Nephron progenitor cell (in vitro differentiated cells): ENCODE measurements at regions not wholly inside any gene's neighbourhood (a gene's known extent, or its start where the extent isn't known, plus 50 kb on each side); places are given as distances from the start of the nearest gene placed in this dataset.
"Not testable (repeated sequence)": the region's sequence is repeated elsewhere in the genome, so short reads cannot be mapped to it uniquely, and the experiment has no call there.

Source experiments
- DNase-seq: peaks from one replicate; pipeline ENCODE4 v3.0.0; 2021
- H3K27ac Mint-ChIP-seq: 2 replicates; pipeline ENCODE4 v1.8.0; 2021; ENCODE audit warnings: mild to moderate bottlenecking, moderate library complexity, mixed read lengths
- H3K27me3 Mint-ChIP-seq: 2 replicates; pipeline ENCODE4 v1.8.0; 2021; ENCODE audit warnings: mild to moderate bottlenecking, low read depth, mixed read lengths; ENCODE audit not compliant: poor library complexity
- H3K36me3 Mint-ChIP-seq: 2 replicates; pipeline ENCODE4 v1.8.0; 2021; ENCODE audit warnings: low read depth, mixed read lengths
- H3K4me1 Mint-ChIP-seq: 2 replicates; pipeline ENCODE4 v1.8.0; 2021; ENCODE audit warnings: mixed read lengths
- H3K4me3 Mint-ChIP-seq: 2 replicates; pipeline ENCODE4 v1.8.0; 2021; ENCODE audit warnings: mild to moderate bottlenecking, moderate library complexity, mixed read lengths
- H3K9me3 Mint-ChIP-seq: 2 replicates; pipeline ENCODE4 v1.8.0; 2021; ENCODE audit warnings: mild to moderate bottlenecking, moderate library complexity, mixed read lengths
- TF ChIP-seq, protein P1 (sequence below): fragments of 200-600 bp; sonication (generic); IDR thresholded peaks from 2 replicates; pipeline ENCODE4 v1.5.0; 2021; ENCODE audit warnings: antibody characterized with exemption

DNA sequence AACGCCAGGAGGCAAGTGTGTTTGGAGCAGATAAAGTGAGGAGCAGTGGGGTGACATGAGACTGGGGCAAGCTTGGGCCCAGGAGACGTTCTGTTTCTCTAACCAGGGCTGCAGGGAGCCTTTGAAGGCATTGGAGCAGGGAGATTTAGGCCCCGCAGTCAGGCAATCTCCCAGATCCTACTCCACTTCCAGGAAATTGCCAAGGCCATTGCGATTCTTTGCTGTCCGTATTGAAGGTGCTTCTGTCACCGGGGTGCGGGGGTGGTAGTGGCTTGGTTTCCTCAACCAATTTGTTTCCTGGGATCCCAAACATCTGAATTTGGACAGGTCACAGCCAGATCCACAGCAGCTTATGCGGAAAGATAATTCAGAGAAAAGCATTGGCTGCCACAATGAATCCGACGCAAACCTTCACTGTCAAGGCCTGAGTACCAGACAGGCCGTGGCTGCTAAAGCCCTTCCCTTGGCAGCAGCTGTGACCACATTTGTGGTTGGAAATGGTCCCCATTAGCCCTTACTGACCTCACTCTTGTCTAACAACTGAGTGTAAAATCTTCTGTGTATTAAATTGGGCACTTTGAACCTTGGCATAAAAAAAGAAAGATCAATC lies 385.6 kb downstream of the PTPRU start:
- Mint-ChIP-seq H3K27ac (no peak overlapping the region), H3K27me3 (peaks cover 27% of the 10 kb centered on the region), H3K4me1 (no peaks in the 10 kb centered on the region), H3K4me3 (no peak overlapping the region), H3K36me3 (no peaks in the 10 kb centered on the region), H3K9me3 (no peaks in the 10 kb centered on the region)
- DNase-seq = no peak
- TF ChIP-seq, protein P1, sequence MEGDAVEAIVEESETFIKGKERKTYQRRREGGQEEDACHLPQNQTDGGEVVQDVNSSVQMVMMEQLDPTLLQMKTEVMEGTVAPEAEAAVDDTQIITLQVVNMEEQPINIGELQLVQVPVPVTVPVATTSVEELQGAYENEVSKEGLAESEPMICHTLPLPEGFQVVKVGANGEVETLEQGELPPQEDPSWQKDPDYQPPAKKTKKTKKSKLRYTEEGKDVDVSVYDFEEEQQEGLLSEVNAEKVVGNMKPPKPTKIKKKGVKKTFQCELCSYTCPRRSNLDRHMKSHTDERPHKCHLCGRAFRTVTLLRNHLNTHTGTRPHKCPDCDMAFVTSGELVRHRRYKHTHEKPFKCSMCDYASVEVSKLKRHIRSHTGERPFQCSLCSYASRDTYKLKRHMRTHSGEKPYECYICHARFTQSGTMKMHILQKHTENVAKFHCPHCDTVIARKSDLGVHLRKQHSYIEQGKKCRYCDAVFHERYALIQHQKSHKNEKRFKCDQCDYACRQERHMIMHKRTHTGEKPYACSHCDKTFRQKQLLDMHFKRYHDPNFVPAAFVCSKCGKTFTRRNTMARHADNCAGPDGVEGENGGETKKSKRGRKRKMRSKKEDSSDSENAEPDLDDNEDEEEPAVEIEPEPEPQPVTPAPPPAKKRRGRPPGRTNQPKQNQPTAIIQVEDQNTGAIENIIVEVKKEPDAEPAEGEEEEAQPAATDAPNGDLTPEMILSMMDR = no peak

DNA sequence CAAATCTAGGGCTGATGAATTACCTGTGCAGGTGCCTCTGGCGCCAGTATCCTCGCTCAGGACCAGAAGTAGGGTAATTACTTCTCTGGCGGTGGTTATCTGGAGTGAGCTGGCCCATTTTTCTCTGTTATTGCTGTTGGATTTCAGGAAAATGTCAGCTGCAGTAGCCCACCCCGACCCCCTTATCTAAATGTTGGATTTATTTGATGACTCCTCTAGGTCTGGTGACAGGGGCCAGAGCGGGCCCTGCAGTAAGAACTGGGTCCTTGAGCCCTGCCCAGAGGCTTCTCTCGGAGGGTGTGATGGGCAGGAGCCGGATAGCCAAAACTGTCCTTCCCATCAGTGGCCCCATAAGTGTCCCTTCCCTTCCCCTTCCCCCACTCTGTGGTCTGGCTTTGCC lies 384.3 kb downstream of the PTPRU start:
- peaks cover 26% of the 10 kb centered on the region for H3K27me3 Mint-ChIP-seq
- TF ChIP-seq, protein P1 = no peak

GRCh38 chr1:29607236-29607635 lies 370.9 kb downstream of the PTPRU start:
- H3K27ac Mint-ChIP-seq = no peak overlapping the region
- no peak overlapping the region for H3K4me3 Mint-ChIP-seq
- no peaks in the 10 kb centered on the region for H3K4me1 Mint-ChIP-seq
- TF ChIP-seq, protein P1 = no peak
- H3K36me3 Mint-ChIP-seq = peaks cover 4% of the 10 kb centered on the region
- H3K9me3 Mint-ChIP-seq = peaks cover 25% of the 10 kb centered on the region
- H3K27me3 Mint-ChIP-seq = peaks cover 8% of the 10 kb centered on the region
- DNase-seq = no peak

More for the DNA sequence above, 384.3 kb downstream of the PTPRU start:
- H3K36me3 Mint-ChIP-seq = no peaks in the 10 kb centered on the region
- no peaks in the 10 kb centered on the region for H3K9me3 Mint-ChIP-seq
- no peak for DNase-seq
- H3K4me1 Mint-ChIP-seq = no peaks in the 10 kb centered on the region
- H3K27ac Mint-ChIP-seq = no peak overlapping the region
- H3K4me3 Mint-ChIP-seq = no peak overlapping the region

DNA sequence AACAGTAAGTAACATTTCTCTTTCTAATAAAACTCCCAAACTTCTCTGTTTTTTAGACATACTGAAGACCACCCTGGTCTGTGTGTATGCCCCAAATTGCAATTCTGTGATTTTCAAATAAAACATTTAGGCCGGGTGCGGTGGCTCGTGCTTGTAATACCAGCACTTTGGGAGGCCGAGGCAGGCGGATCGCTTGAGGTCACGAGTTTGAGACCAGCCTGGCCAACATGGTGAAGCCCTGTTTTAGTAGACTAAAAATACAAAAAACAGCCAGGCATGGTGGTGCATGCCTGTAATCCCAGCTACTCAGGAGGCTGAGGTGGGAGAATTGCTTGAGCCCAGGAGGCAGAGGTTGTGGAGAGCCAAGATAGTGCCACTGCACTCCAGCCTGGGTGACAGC lies 368.5 kb downstream of the PTPRU start:
- peaks cover 20% of the 10 kb centered on the region for H3K9me3 Mint-ChIP-seq
- not testable (repeated sequence) for H3K4me3 Mint-ChIP-seq, H3K36me3 Mint-ChIP-seq, DNase-seq, H3K4me1 Mint-ChIP-seq, H3K27ac Mint-ChIP-seq
- peaks cover 14% of the 10 kb centered on the region for H3K27me3 Mint-ChIP-seq

GRCh38 chr1:29603622-29604021 lies 367.3 kb downstream of the PTPRU start:
- TF ChIP-seq, protein P1 = no peak
- Mint-ChIP-seq H3K4me3 (no peak overlapping the region), H3K27me3 (peaks cover 14% of the 10 kb centered on the region), H3K4me1 (no peaks in the 10 kb centered on the region), H3K27ac (no peak overlapping the region), H3K36me3 (peaks cover 4% of the 10 kb centered on the region), H3K9me3 (peaks cover 20% of the 10 kb centered on the region)
- DNase-seq = no peak

GRCh38 chr1:29602203-29602602 lies 365.9 kb downstream of the PTPRU start:
- H3K27ac Mint-ChIP-seq = no peak overlapping the region
- H3K27me3 Mint-ChIP-seq = peaks cover 22% of the 10 kb centered on the region
- no peak overlapping the region for H3K4me3 Mint-ChIP-seq
- H3K36me3 Mint-ChIP-seq = no peaks in the 10 kb centered on the region
- H3K4me1 Mint-ChIP-seq = peaks cover 5% of the 10 kb centered on the region
- H3K9me3 Mint-ChIP-seq = peaks cover 7% of the 10 kb centered on the region
- TF ChIP-seq, protein P1 = no peak
- no peak for DNase-seq
